GM23248 (cell line): ENCODE measurements at regions not wholly inside any gene's neighbourhood (a gene's known extent, or its start where the extent isn't known, plus 50 kb on each side); places are given as distances from the start of the nearest gene placed in this dataset.

Experiments used
- DNase-seq: peaks from one replicate; pipeline ENCODE4 v3.0.0-alpha.2; 2015
- H2AFZ ChIP-seq: fragments of 200-600 bp; sonication (generic); 2 replicates; pipeline ENCODE4 v1.6.1; 2016; ENCODE audit warnings: antibody characterized with exemption
- H3F3A ChIP-seq: fragments of 200-600 bp; sonication (generic); 2 replicates; pipeline ENCODE4 v1.6.1; 2016; ENCODE audit warnings: mild to moderate bottlenecking, antibody characterized with exemption, mixed run types; ENCODE audit not compliant: insufficient read depth
- H3K27ac ChIP-seq: fragments of 200-600 bp; sonication (generic); 2 replicates; pipeline ENCODE4 v1.5.1; 2016; ENCODE audit warnings: mild to moderate bottlenecking
- H3K27me3 ChIP-seq: fragments of 200-600 bp; sonication (generic); replicated peaks from 2 replicates; pipeline ENCODE4 v1.6.1; 2016; ENCODE audit warnings: mild to moderate bottlenecking; ENCODE audit not compliant: insufficient read depth
- H3K36me3 ChIP-seq: fragments of 200-600 bp; sonication (generic); 2 replicates; pipeline ENCODE4 v1.6.1; 2016; ENCODE audit warnings: low read depth, mild to moderate bottlenecking
- H3K4me1 ChIP-seq: fragments of 200-600 bp; sonication (generic); 2 replicates; pipeline ENCODE4 v1.6.1; 2016; ENCODE audit warnings: mild to moderate bottlenecking; ENCODE audit not compliant: insufficient read depth
- H3K4me2 ChIP-seq: fragments of 200-600 bp; sonication (generic); one replicate; pipeline ENCODE4 v1.6.1; 2016; ENCODE audit warnings: mild to moderate bottlenecking; ENCODE audit not compliant: unreplicated experiment
- H3K4me3 ChIP-seq: fragments of 200-600 bp; sonication (generic); 2 replicates; pipeline ENCODE4 v1.5.1; 2016; ENCODE audit warnings: mild to moderate bottlenecking
- H3K79me2 ChIP-seq: fragments of 200-600 bp; sonication (generic); 2 replicates; pipeline ENCODE4 v1.6.1; 2016; ENCODE audit warnings: mild to moderate bottlenecking; ENCODE audit not compliant: insufficient read depth
- H3K9ac ChIP-seq: fragments of 200-600 bp; sonication (generic); 2 replicates; pipeline ENCODE4 v1.6.1; 2016; ENCODE audit warnings: mild to moderate bottlenecking
- H3K9me2 ChIP-seq: fragments of 200-600 bp; sonication (generic); 2 replicates; pipeline ENCODE4 v1.6.1; 2016; ENCODE audit warnings: mixed run types, mild to moderate bottlenecking, moderate library complexity; ENCODE audit not compliant: insufficient read depth
- H3K9me3 ChIP-seq: fragments of 200-600 bp; sonication (generic); one replicate; pipeline ENCODE4 v1.6.1; 2017; ENCODE audit warnings: low read depth
- H4K20me1 ChIP-seq: fragments of 200-600 bp; sonication (generic); 2 replicates; pipeline ENCODE4 v1.6.0; 2016; ENCODE audit not compliant: insufficient read depth
- EZH2 ChIP-seq: fragments of 200-600 bp; sonication (generic); IDR thresholded peaks from 2 replicates; pipeline ENCODE4 v1.6.1; 2018; ENCODE audit warnings: antibody characterized with exemption, mild to moderate bottlenecking; ENCODE audit not compliant: insufficient read depth, poor library complexity, severe bottlenecking
- EZH2phosphoT487 ChIP-seq: fragments of 200-600 bp; sonication (generic); IDR thresholded peaks from 2 replicates; pipeline ENCODE4 v1.6.1; 2018; ENCODE audit warnings: antibody characterized with exemption, moderate library complexity, mild to moderate bottlenecking, low read depth; ENCODE audit not compliant: insufficient read depth
- WGBS, 2 experiments: methylation state at CpG; one replicate each; pipeline ENCODE4 v1.1.6; 2015 to 2017; ENCODE audit warnings: low lambda C conversion rate in 2 of 2, low coverage in 1 of 2; ENCODE audit errors: missing lambda C conversion rate in 2 of 2; 5-methylcytosine and 5-hydroxymethylcytosine counted together
- in situ Hi-C: fragments of 300-500 bp; cut with MboI; formaldehyde crosslinking; loops from 2 replicates; pipeline ENCODE4 v1.15.0; 2020

- no peak for DNase-seq
- H3K79me2 ChIP-seq = no peaks in the 10 kb centered on the region
- H3K27me3 ChIP-seq = no peaks in the 10 kb centered on the region
- TF ChIP-seq EZH2 = no peak
- no peak for TF ChIP-seq EZH2phosphoT487
- H3K9me2 ChIP-seq = no peaks in the 10 kb centered on the region; the same call in 1 of the 2 replicates
- H3K9ac ChIP-seq = no peak overlapping the region
- no peak overlapping the region for H3K4me2 ChIP-seq
- H3F3A ChIP-seq = no peaks in the 10 kb centered on the region
- no peaks in the 10 kb centered on the region for H3K36me3 ChIP-seq
- no peaks in the 10 kb centered on the region for H3K9me3 ChIP-seq
- H3K27ac ChIP-seq = no peak overlapping the region
- H4K20me1 ChIP-seq = no peaks in the 10 kb centered on the region
- no peak overlapping the region for H3K4me3 ChIP-seq
- in situ Hi-C loops = no loop called here
- no peaks in the 10 kb centered on the region for H3K4me1 ChIP-seq
- no peak overlapping the region for H2AFZ ChIP-seq
These were observed 80.2 kb upstream of the ZC3H15 start for GRCh38 chr2:186405842-186406241.

GRCh38 chr2:186407611-186408010 lies 78.4 kb upstream of the ZC3H15 start:
- Histone ChIP-seq H3K4me2 (no peak overlapping the region), H3K27me3 (no peaks in the 10 kb centered on the region), H4K20me1 (no peaks in the 10 kb centered on the region), H2AFZ (no peak overlapping the region), H3K4me3 (no peak overlapping the region), H3K9me2 (no peaks in the 10 kb centered on the region; the same call in 1 of the 2 replicates), H3F3A (no peaks in the 10 kb centered on the region), H3K27ac (no peak overlapping the region), H3K9me3 (no peaks in the 10 kb centered on the region), H3K36me3 (no peaks in the 10 kb centered on the region), H3K9ac (no peak overlapping the region), H3K4me1 (no peaks in the 10 kb centered on the region), H3K79me2 (no peaks in the 10 kb centered on the region)
- 85 to 87% methylated on average over 3 of the region's 3 CpGs for WGBS, 2 experiments
- in situ Hi-C loops = no loop called here
- DNase-seq = no peak
- no peak for TF ChIP-seq EZH2phosphoT487
- no peak for TF ChIP-seq EZH2

GRCh38 chr2:186410802-186411201 lies 75.3 kb upstream of the ZC3H15 start:
- H3K4me3 ChIP-seq = no peak overlapping the region
- H3F3A ChIP-seq = no peaks in the 10 kb centered on the region
- DNase-seq = no peak
- WGBS, 2 experiments = 80 to 91% methylated on average over 2 of the region's 2 CpGs
- TF ChIP-seq EZH2phosphoT487 = no peak
- TF ChIP-seq EZH2 = no peak
- no peaks in the 10 kb centered on the region; the same call in 1 of the 2 replicates for H3K9me2 ChIP-seq
- no peak overlapping the region for H2AFZ ChIP-seq
- H3K4me1 ChIP-seq = no peaks in the 10 kb centered on the region
- no peaks in the 10 kb centered on the region for H3K36me3 ChIP-seq
- no peaks in the 10 kb centered on the region for H3K79me2 ChIP-seq
- H3K27me3 ChIP-seq = no peaks in the 10 kb centered on the region
- in situ Hi-C loops = no loop called here
- no peak overlapping the region for H3K9ac ChIP-seq
- no peaks in the 10 kb centered on the region for H4K20me1 ChIP-seq
- H3K27ac ChIP-seq = no peak overlapping the region
- no peak overlapping the region for H3K4me2 ChIP-seq
- no peaks in the 10 kb centered on the region for H3K9me3 ChIP-seq

- peak overlapping the region; percentile 32; the same call in 1 of the 2 replicates for H3K27ac ChIP-seq
- in situ Hi-C loops = no loop called here
- no peak overlapping the region for H3K4me3 ChIP-seq
- 1 to 2% methylated on average over 3 of the region's 3 CpGs for WGBS, 2 experiments
- H4K20me1 ChIP-seq = no peaks in the 10 kb centered on the region
- H3K79me2 ChIP-seq = no peaks in the 10 kb centered on the region
- H3K9ac ChIP-seq = 0 out of 2 replicates have a peak overlapping the region, but pooled peaks have one; percentile 2
- no peaks in the 10 kb centered on the region for H3K36me3 ChIP-seq
- H3K27me3 ChIP-seq = no peaks in the 10 kb centered on the region
- H3F3A ChIP-seq = no peaks in the 10 kb centered on the region
- no peak overlapping the region for H2AFZ ChIP-seq
- H3K4me2 ChIP-seq = peak overlapping the region; percentile 48
- H3K9me2 ChIP-seq = no peaks in the 10 kb centered on the region
- H3K9me3 ChIP-seq = no peaks in the 10 kb centered on the region
- no peak for TF ChIP-seq EZH2phosphoT487
- no peak for TF ChIP-seq EZH2
- H3K4me1 ChIP-seq = peaks cover 11% of the 10 kb centered on the region
- peak; percentile 98 for DNase-seq
These were observed 63.8 kb upstream of the ZC3H15 start for GRCh38 chr2:186422226-186422625.

GRCh38 chr2:186423481-186423880 lies 62.6 kb upstream of the ZC3H15 start:
- Histone ChIP-seq H2AFZ (no peak overlapping the region), H3K79me2 (no peaks in the 10 kb centered on the region), H3K4me2 (no peak overlapping the region), H3K9me2 (no peaks in the 10 kb centered on the region), H3K27me3 (no peaks in the 10 kb centered on the region), H3K36me3 (no peaks in the 10 kb centered on the region), H3K27ac (no peak overlapping the region), H3F3A (no peaks in the 10 kb centered on the region), H3K4me1 (peaks cover 11% of the 10 kb centered on the region), H3K9me3 (no peaks in the 10 kb centered on the region), H3K4me3 (no peak overlapping the region), H4K20me1 (no peaks in the 10 kb centered on the region), H3K9ac (no peak overlapping the region)
- 91 to 92% methylated on average over 2 of the region's 2 CpGs for WGBS, 2 experiments
- in situ Hi-C loops = no loop called here
- no peak for DNase-seq
- no peak for TF ChIP-seq EZH2phosphoT487
